ENCODE measurements at regions not wholly inside any gene's neighbourhood (a gene's known extent, or its start where the extent isn't known, plus 50 kb on each side); places are given as distances from the start of the nearest gene placed in this dataset.

GRCh38 chrX:20320461-20321159, 53.9 kb upstream of the RPS6KA3 start:
- no peak for DNase-seq (ENCODE audit: low spot score)

GRCh38 chrX:20319054-20319453, 52.3 kb upstream of the RPS6KA3 start:
- no peak for DNase-seq (ENCODE audit: low spot score)

GRCh38 chrX:20317873-20318272, 51.2 kb upstream of the RPS6KA3 start:
- DNase-seq (ENCODE audit: low spot score): no peak

Measured in LoVo (cell line).